Endothelial cell of umbilical vein (primary cell): ENCODE measurements at regions not wholly inside any gene's neighbourhood (a gene's known extent, or its start where the extent isn't known, plus 50 kb on each side); places are given as distances from the start of the nearest gene placed in this dataset.

ENCODE experiments used
- BruUV-seq: library from RNA; stranded (reverse); fragments of 400-500 nt; replicated peaks from 2 replicates; lab custom pipeline; 2021; lab: Mats Ljungman, UMichigan
- CTCF ChIA-PET: fragments of 300-600, 350-600 bp; sonication (Branson Sonifier 250); formaldehyde crosslinking; loops from one replicate; lab custom pipeline; 2021; ENCODE audit warnings: antibody characterized with exemption, inconsistent platforms; lab: Charles Lee
- POLR2A ChIA-PET: fragments of 300-600, 350-600 bp; sonication (Branson Sonifier 250); formaldehyde crosslinking; loops from one replicate; lab custom pipeline; 2021; ENCODE audit warnings: antibody characterized with exemption, inconsistent platforms; lab: Charles Lee
- DNase-seq: peaks from one replicate; pipeline ENCODE4 v3.0.0-alpha.2; 2011; ENCODE audit warnings: low read depth, low spot score
- FAIRE-seq: peaks from 2 replicates; lab custom pipeline; 2011; peaks lifted over from hg19 to GRCh38; lab: Jason Lieb, UNC
- H2AFZ ChIP-seq: 2 replicates; pipeline ENCODE4 v1.6.0; 2012; ENCODE audit warnings: low read depth, low read length, control low read depth, inconsistent platforms
- H3K27ac ChIP-seq: 2 replicates; pipeline ENCODE4 v1.5.1; 2011; ENCODE audit warnings: low read depth, mild to moderate bottlenecking, control low read depth, low read length, moderate library complexity; ENCODE audit not compliant: insufficient read depth
- H3K27me3 ChIP-seq, 2 experiments: 2 replicates each; pipeline versions ENCODE4 v1.6.0 to v1.6.1; 2011; ENCODE audit warnings: low read length in 2 of 2, mixed read lengths in 1 of 2; ENCODE audit not compliant: control insufficient read depth in 2 of 2, insufficient read depth in 2 of 2
- H3K36me3 ChIP-seq, 2 experiments: 2 replicates in 1 of 2; 3 replicates in 1 of 2; pipeline ENCODE4 v1.5.1; 2011; ENCODE audit warnings: low read length in 2 of 2, mild to moderate bottlenecking in 1 of 2, moderate library complexity in 1 of 2; ENCODE audit not compliant: control insufficient read depth in 2 of 2, insufficient read depth in 2 of 2; ENCODE audit errors: extremely low read depth in 1 of 2
- H3K4me1 ChIP-seq: 3 replicates; pipeline ENCODE4 v1.5.1; 2011; ENCODE audit warnings: mild to moderate bottlenecking, low read length; ENCODE audit not compliant: control insufficient read depth, insufficient read depth; ENCODE audit errors: extremely low read depth
- H3K4me2 ChIP-seq: 2 replicates; pipeline ENCODE4 v1.6.1; 2011; ENCODE audit warnings: low read length, control low read depth, mixed read lengths; ENCODE audit not compliant: insufficient read depth
- H3K4me3 ChIP-seq, 3 experiments: fragments of 200-600 bp in 1 of 3; sonication (generic), shearing (Covaris generic) in 1 of 3; replicated peaks in 1 of 3; 2 replicates each; pipeline ENCODE4 v1.5.1; 2011 to 2016; ENCODE audit warnings: control low read depth in 3 of 3, low read length in 3 of 3, mild to moderate bottlenecking in 2 of 3, inconsistent platforms in 1 of 3, low read depth in 1 of 3, moderate library complexity in 1 of 3; ENCODE audit not compliant: insufficient read depth in 1 of 3
- H3K79me2 ChIP-seq: 2 replicates; pipeline ENCODE4 v1.6.0; 2012; ENCODE audit warnings: low read length, inconsistent platforms; ENCODE audit not compliant: control insufficient read depth, insufficient read depth
- H3K9ac ChIP-seq: replicated peaks from 2 replicates; pipeline ENCODE3; 2011; ENCODE audit warnings: low read length, control low read depth; ENCODE audit not compliant: insufficient read depth; ENCODE audit errors: extremely low read depth
- H3K9me1 ChIP-seq: replicated peaks from 3 replicates; pipeline ENCODE4 v1.6.0; 2011; ENCODE audit warnings: mild to moderate bottlenecking, low read length; ENCODE audit not compliant: control insufficient read depth, insufficient read depth; ENCODE audit errors: extremely low read depth
- H3K9me3 ChIP-seq: replicated peaks from 2 replicates; pipeline ENCODE4 v1.5.1; 2012; ENCODE audit warnings: low read length, inconsistent platforms; ENCODE audit not compliant: control insufficient read depth, insufficient read depth
- H4K20me1 ChIP-seq: replicated peaks from 2 replicates; pipeline ENCODE3; 2011; ENCODE audit warnings: mild to moderate bottlenecking, low read length; ENCODE audit not compliant: control insufficient read depth, insufficient read depth; ENCODE audit errors: extremely low read depth
- EZH2 ChIP-seq: IDR thresholded peaks from 2 replicates; pipeline ENCODE4 v1.6.1; 2012; ENCODE audit warnings: borderline replicate concordance, low read depth, mild to moderate bottlenecking, moderate library complexity, low read length, inconsistent platforms; ENCODE audit not compliant: severe bottlenecking
- FOS ChIP-seq: IDR thresholded peaks from 2 replicates; pipeline ENCODE4 v1.6.1; 2011; ENCODE audit warnings: mild to moderate bottlenecking, low read length, moderate library complexity, borderline replicate concordance; ENCODE audit not compliant: insufficient read depth
- GATA2 ChIP-seq: IDR thresholded peaks from 2 replicates; pipeline ENCODE4 v1.7.0; 2011; ENCODE audit warnings: low read depth, mild to moderate bottlenecking, moderate library complexity, mixed read lengths, low read length; ENCODE audit not compliant: insufficient read length, insufficient read depth
- POLR2A ChIP-seq: IDR thresholded peaks from 2 replicates; pipeline ENCODE4 v1.6.1; 2012; ENCODE audit warnings: low read depth, mild to moderate bottlenecking, control low read depth, low read length
- POLR2AphosphoS5 ChIP-seq: IDR thresholded peaks from 2 replicates; pipeline ENCODE4 v1.6.1; 2012; ENCODE audit warnings: low read depth, mild to moderate bottlenecking, control low read depth, low read length, moderate library complexity; ENCODE audit not compliant: insufficient read depth
- dilution Hi-C: fragments of 300-500 bp; cut with MboI; formaldehyde crosslinking; loops from one replicate; pipeline ENCODE4 v1.15.0; 2019; ENCODE audit warnings: low sequenced_read_pairs; ENCODE audit not compliant: extremely low pct_ligation_motif_present
- intact Hi-C: fragments of 100-400 bp; cut with micrococcal nuclease; formaldehyde crosslinking; loops from one replicate; pipeline ENCODE4 v1.10.0; 2022
- TF ChIP-seq, protein P1 (sequence below): IDR thresholded peaks from 2 replicates; pipeline ENCODE4 v1.6.1; 2011; ENCODE audit not compliant: insufficient read depth, insufficient read length
- TF ChIP-seq, protein P2 (sequence below), 2 donors: IDR thresholded peaks; 1 replicate in 1 of 2; 2 replicates in 1 of 2; pipeline ENCODE4 v1.5.1; 2011; ENCODE audit warnings: low read length in 2 of 2, mild to moderate bottlenecking in 2 of 2, moderate library complexity in 2 of 2, control low read depth in 1 of 2, inconsistent platforms in 1 of 2, low read depth in 1 of 2; ENCODE audit not compliant: insufficient read depth in 1 of 2; ENCODE audit errors: extremely low read depth in 1 of 2

- Histone ChIP-seq H2AFZ (no peak overlapping the region), H3K4me1 (no peaks in the 10 kb centered on the region), H3K27me3 (no peaks in the 10 kb centered on the region), H3K4me3 (no peak overlapping the region), H3K9me1 (no peaks in the 10 kb centered on the region), H4K20me1 (no peaks in the 10 kb centered on the region), H3K79me2 (no peaks in the 10 kb centered on the region), H3K9me3 (peaks cover 2% of the 10 kb centered on the region), H3K4me2 (no peak overlapping the region), H3K27ac (no peak overlapping the region), H3K9ac (no peak overlapping the region), H3K36me3 (no peaks in the 10 kb centered on the region)
- dilution Hi-C loops: no loop called here
- DNase-seq (no peak), FAIRE-seq (no peak)
- POLR2A ChIA-PET: no interaction called here
- TF ChIP-seq, protein P1, sequence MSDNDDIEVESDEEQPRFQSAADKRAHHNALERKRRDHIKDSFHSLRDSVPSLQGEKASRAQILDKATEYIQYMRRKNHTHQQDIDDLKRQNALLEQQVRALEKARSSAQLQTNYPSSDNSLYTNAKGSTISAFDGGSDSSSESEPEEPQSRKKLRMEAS: no peak
- intact Hi-C loops: no loop called here
- CTCF ChIA-PET: no interaction called here
- BruUV-seq: no TSS peak
Observed at GRCh38 chr4:187286525-187286924, 562.9 kb upstream of the FAT1 start.

DNA sequence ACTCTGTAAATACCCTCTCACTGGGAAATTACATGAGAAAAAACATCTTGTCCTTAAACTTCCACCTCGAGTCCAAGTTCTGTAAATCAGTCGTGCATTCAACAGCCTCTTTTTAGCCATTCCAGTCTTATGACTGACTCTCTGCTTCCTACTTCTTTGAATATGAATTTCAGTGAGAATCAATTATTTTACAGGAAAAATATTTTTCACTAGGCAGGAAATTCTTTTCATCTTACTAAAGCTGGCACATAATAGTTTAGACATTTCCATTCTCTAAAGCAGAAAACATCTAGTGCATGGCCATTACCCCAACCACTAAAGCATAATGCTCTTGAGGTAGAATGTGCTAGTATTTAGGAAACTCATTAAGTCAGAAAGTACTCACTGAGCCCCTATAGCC, 565.7 kb upstream of the FAT1 start:
- dilution Hi-C loops (no loop called here), intact Hi-C loops (no loop called here)
- no peak overlapping the region for H3K9ac ChIP-seq
- no peak for FAIRE-seq
- H2AFZ ChIP-seq: no peak overlapping the region
- BruUV-seq: no TSS peak
- H3K9me1 ChIP-seq: no peaks in the 10 kb centered on the region
- H3K4me1 ChIP-seq: no peaks in the 10 kb centered on the region
- no peaks in the 10 kb centered on the region for H3K9me3 ChIP-seq
- H4K20me1 ChIP-seq: no peaks in the 10 kb centered on the region
- no peaks in the 10 kb centered on the region for H3K27me3 ChIP-seq
- DNase-seq: no peak
- POLR2A ChIA-PET: no interaction called here
- CTCF ChIA-PET: no interaction called here
- no peak overlapping the region for H3K4me3 ChIP-seq
- TF ChIP-seq, protein P1: no peak
- TF ChIP-seq, protein P2, sequence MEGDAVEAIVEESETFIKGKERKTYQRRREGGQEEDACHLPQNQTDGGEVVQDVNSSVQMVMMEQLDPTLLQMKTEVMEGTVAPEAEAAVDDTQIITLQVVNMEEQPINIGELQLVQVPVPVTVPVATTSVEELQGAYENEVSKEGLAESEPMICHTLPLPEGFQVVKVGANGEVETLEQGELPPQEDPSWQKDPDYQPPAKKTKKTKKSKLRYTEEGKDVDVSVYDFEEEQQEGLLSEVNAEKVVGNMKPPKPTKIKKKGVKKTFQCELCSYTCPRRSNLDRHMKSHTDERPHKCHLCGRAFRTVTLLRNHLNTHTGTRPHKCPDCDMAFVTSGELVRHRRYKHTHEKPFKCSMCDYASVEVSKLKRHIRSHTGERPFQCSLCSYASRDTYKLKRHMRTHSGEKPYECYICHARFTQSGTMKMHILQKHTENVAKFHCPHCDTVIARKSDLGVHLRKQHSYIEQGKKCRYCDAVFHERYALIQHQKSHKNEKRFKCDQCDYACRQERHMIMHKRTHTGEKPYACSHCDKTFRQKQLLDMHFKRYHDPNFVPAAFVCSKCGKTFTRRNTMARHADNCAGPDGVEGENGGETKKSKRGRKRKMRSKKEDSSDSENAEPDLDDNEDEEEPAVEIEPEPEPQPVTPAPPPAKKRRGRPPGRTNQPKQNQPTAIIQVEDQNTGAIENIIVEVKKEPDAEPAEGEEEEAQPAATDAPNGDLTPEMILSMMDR (IDR thresholded peaks at IDR 0.05; ENCODE audit: extremely low read depth in 1 of 2, insufficient read depth in 1 of 2, low read depth in 1 of 2, low read length in 2 of 2): no peak
- TF ChIP-seq POLR2A: no peak
- TF ChIP-seq GATA2: no peak
- TF ChIP-seq POLR2AphosphoS5: no peak
- no peak for TF ChIP-seq FOS
- TF ChIP-seq EZH2: no peak
- no peaks in the 10 kb centered on the region for H3K79me2 ChIP-seq
- H3K4me2 ChIP-seq: no peak overlapping the region
- H3K27ac ChIP-seq: no peak overlapping the region
- no peaks in the 10 kb centered on the region for H3K36me3 ChIP-seq
